SIG-M5 treated with dmso at 0.1 percent for 504 hours (cell line): ENCODE measurements at regions not wholly inside any gene's neighbourhood (a gene's known extent, or its start where the extent isn't known, plus 50 kb on each side); places are given as distances from the start of the nearest gene placed in this dataset.
"Not testable (repeated sequence)": the region's sequence is repeated elsewhere in the genome, so short reads cannot be mapped to it uniquely, and the experiment has no call there.

ENCODE experiments used
- DNase-seq: peaks from one replicate; lab custom pipeline; 2025; ENCODE audit not compliant: unreplicated experiment; lab: John Stamatoyannopoulos, UW

GRCh38 chr2:84057917-84058560 lies 401.0 kb downstream of the SUCLG1 start:
- no peak for DNase-seq

GRCh38 chr2:84055816-84056215 lies 403.3 kb downstream of the SUCLG1 start:
- DNase-seq: no peak

GRCh38 chr2:84054577-84054976 lies 404.5 kb downstream of the SUCLG1 start:
- DNase-seq: not testable (repeated sequence)

- no peak for DNase-seq
Observed at GRCh38 chr2:84052913-84053312, 406.2 kb downstream of the SUCLG1 start.

GRCh38 chr2:84052043-84052442 lies 407.0 kb downstream of the SUCLG1 start:
- DNase-seq: no peak

- no peak for DNase-seq
Observed at GRCh38 chr2:84048964-84049363, 410.1 kb downstream of the SUCLG1 start.

GRCh38 chr2:84041506-84041905 lies 417.6 kb downstream of the SUCLG1 start:
- DNase-seq: no peak

- DNase-seq: no peak
Observed at GRCh38 chr2:84040281-84040680, 418.8 kb downstream of the SUCLG1 start.

- no peak for DNase-seq
Observed at GRCh38 chr2:84038866-84039265, 420.2 kb downstream of the SUCLG1 start.

GRCh38 chr2:84033347-84033974 lies 425.6 kb downstream of the SUCLG1 start:
- no peak for DNase-seq

GRCh38 chr2:84031312-84032050 lies 427.6 kb downstream of the SUCLG1 start:
- DNase-seq: no peak

- no peak for DNase-seq
Observed at GRCh38 chr2:84029903-84030575, 429.0 kb downstream of the SUCLG1 start.

GRCh38 chr2:84026818-84027217 lies 432.3 kb downstream of the SUCLG1 start:
- DNase-seq: no peak

GRCh38 chr2:84022810-84023431 lies 436.2 kb downstream of the SUCLG1 start:
- peak; percentile 28 for DNase-seq

- DNase-seq: no peak
Observed at GRCh38 chr2:84017010-84017409, 442.1 kb downstream of the SUCLG1 start.

GRCh38 chr2:84016183-84016582 lies 442.9 kb downstream of the SUCLG1 start:
- DNase-seq: no peak

GRCh38 chr2:83997889-83998288 lies 461.2 kb downstream of the SUCLG1 start:
- DNase-seq: no peak

GRCh38 chr2:83994633-83995179 lies 464.4 kb downstream of the SUCLG1 start:
- DNase-seq: no peak

- DNase-seq: no peak
Observed at GRCh38 chr2:83993873-83994632, 465.0 kb downstream of the SUCLG1 start.

GRCh38 chr2:83991992-83992391 lies 467.1 kb downstream of the SUCLG1 start:
- DNase-seq: no peak
